A549 (cell line): ENCODE measurements at regions not wholly inside any gene's neighbourhood (a gene's known extent, or its start where the extent isn't known, plus 50 kb on each side); places are given as distances from the start of the nearest gene placed in this dataset.
"Not testable (repeated sequence)": the region's sequence is repeated elsewhere in the genome, so short reads cannot be mapped to it uniquely, and the experiment has no call there.

Experiments
- ATAC-seq, 2 experiments: fragments of 200-7000 bp in 1 of 2; fragments of >200 bp in 1 of 2; cut with Nextera tagmentation in 1 of 2; cut with Tn5 transposase in 1 of 2; 3 replicates each; pipeline versions ENCODE4 v1.8.0 to v1.9.1; 2018 to 2020; ENCODE audit warnings: mild to moderate bottlenecking in 1 of 2, moderate library complexity in 1 of 2
- CTCF ChIA-PET: fragments of 300-600 bp; sonication (Branson Sonifier 250); formaldehyde crosslinking; extraction: SDS; loops from one replicate; lab custom pipeline; 2021; ENCODE audit warnings: antibody characterized with exemption, inconsistent platforms; lab: Yijun Ruan, JAX
- POLR2A ChIA-PET: fragments of 350-600 bp; formaldehyde crosslinking; extraction: SDS; loops from one replicate; lab custom pipeline; 2021; ENCODE audit warnings: antibody characterized with exemption, inconsistent platforms; lab: Yijun Ruan, JAX
- DNase-seq, 2 experiments: peaks; one replicate each; pipeline versions ENCODE4 v3.0.0 to v3.0.0-alpha.2; 2011 to 2016; ENCODE audit warnings: low read depth in 1 of 2, low spot score in 1 of 2
- FAIRE-seq: peaks from 2 replicates; lab custom pipeline; 2011; peaks lifted over from hg19 to GRCh38; lab: Jason Lieb, UNC
- H3K27ac ChIP-seq, 2 experiments: fragments of >200 bp; sonication (Bioruptor Twin); formaldehyde crosslinking; 3 replicates each; pipeline ENCODE4 v1.5.1; 2016 to 2017
- H3K4me1 ChIP-seq: fragments of >200 bp; sonication (Bioruptor Twin); formaldehyde crosslinking; 3 replicates; pipeline ENCODE4 v1.6.1; 2016
- H3K4me2 ChIP-seq: fragments of >200 bp; sonication (Bioruptor Twin); formaldehyde crosslinking; 3 replicates; pipeline ENCODE4 v1.6.1; 2016
- H3K4me3 ChIP-seq: fragments of >200 bp; sonication (Bioruptor Twin); formaldehyde crosslinking; 3 replicates; pipeline ENCODE4 v1.5.1; 2016
- H3K9me3 ChIP-seq: fragments of >200 bp; sonication (Bioruptor Twin); formaldehyde crosslinking; 3 replicates; pipeline ENCODE4 v1.6.1; 2016
- BCL3 ChIP-seq: fragments of >200 bp; sonication (Bioruptor Twin); formaldehyde crosslinking; IDR thresholded peaks from 3 replicates; pipeline ENCODE4 v1.6.1; 2016
- CBX8 ChIP-seq: fragments of 200-600 bp; sonication (generic); IDR thresholded peaks from 2 replicates; pipeline ENCODE4 v1.6.1; 2016
- CTCF ChIP-seq: fragments of >200 bp; sonication (Bioruptor Twin); formaldehyde crosslinking; IDR thresholded peaks from 3 replicates; pipeline ENCODE4 v1.5.1; 2016
- EHMT2 ChIP-seq: fragments of 200-600 bp; sonication (generic); IDR thresholded peaks from 2 replicates; pipeline ENCODE4 v1.6.1; 2016; ENCODE audit warnings: antibody characterized with exemption, low read depth, mild to moderate bottlenecking, moderate library complexity
- EP300 ChIP-seq, 2 experiments: fragments of >200 bp; sonication (Bioruptor Twin); formaldehyde crosslinking; IDR thresholded peaks; 2 replicates in 1 of 2; 3 replicates in 1 of 2; pipeline ENCODE4 v1.6.1; 2016 to 2017
- ESRRA ChIP-seq: fragments of 150-350 bp; IDR thresholded peaks from 2 replicates; pipeline ENCODE4 v1.6.1; 2014; ENCODE audit warnings: mild to moderate bottlenecking, low read length, borderline replicate concordance
- FOSL2 ChIP-seq, 2 experiments: fragments of 450-650 bp in 1 of 2; fragments of >200 bp in 1 of 2; sonication (Bioruptor Twin) in 1 of 2; formaldehyde crosslinking; IDR thresholded peaks; 2 replicates each; pipeline versions ENCODE4 v1.5.0 to v1.6.1; 2016 to 2020; ENCODE audit warnings: mild to moderate bottlenecking in 1 of 2, moderate library complexity in 1 of 2
- FOXS1 ChIP-seq: fragments of 250-450 bp; sonication (Bioruptor Pico); IDR thresholded peaks from 2 replicates; pipeline ENCODE4 v1.5.0; 2020; ENCODE audit warnings: mild to moderate bottlenecking, moderate library complexity
- GATA3 ChIP-seq: IDR thresholded peaks from 2 replicates; pipeline ENCODE4 v1.6.1; 2012; ENCODE audit warnings: borderline replicate concordance
- HES2 ChIP-seq: fragments of >200 bp; sonication (Bioruptor Twin); formaldehyde crosslinking; IDR thresholded peaks from 2 replicates; pipeline ENCODE4 v1.6.1; 2016
- HOXA7 ChIP-seq: fragments of 250-450 bp; sonication (Bioruptor Pico); IDR thresholded peaks from 2 replicates; pipeline ENCODE4 v1.5.0; 2020; ENCODE audit warnings: mild to moderate bottlenecking, moderate library complexity
- JUN ChIP-seq, 2 experiments: fragments of >200 bp; sonication (Bioruptor Twin); formaldehyde crosslinking; IDR thresholded peaks; 2 replicates in 1 of 2; 3 replicates in 1 of 2; pipeline ENCODE4 v1.6.1; 2016 to 2017
- JUNB ChIP-seq: fragments of >200 bp; sonication (Bioruptor Twin); formaldehyde crosslinking; IDR thresholded peaks from 2 replicates; pipeline ENCODE4 v1.6.1; 2016
- MAZ ChIP-seq: fragments of 150-350 bp; IDR thresholded peaks from 2 replicates; pipeline ENCODE4 v1.6.1; 2014; ENCODE audit warnings: antibody characterized with exemption, low read depth, low read length, borderline replicate concordance
- MYC ChIP-seq: IDR thresholded peaks from 2 replicates; pipeline ENCODE4 v1.6.1; 2012; ENCODE audit warnings: mild to moderate bottlenecking, inconsistent platforms, low read length, improper control_type of control experiment, borderline replicate concordance
- NFE2L2 ChIP-seq: fragments of 150-350 bp; conservative IDR thresholded peaks from 2 replicates; pipeline ENCODE4 v1.6.1; 2014; ENCODE audit warnings: low read length
- RARB ChIP-seq: fragments of 250-450 bp; sonication (Bioruptor Pico); IDR thresholded peaks from 2 replicates; pipeline ENCODE4 v1.8.0; 2021; ENCODE audit warnings: mild to moderate bottlenecking, moderate library complexity
- RCOR1 ChIP-seq: fragments of 150-350 bp; IDR thresholded peaks from 2 replicates; pipeline ENCODE4 v1.6.1; 2014; ENCODE audit warnings: antibody characterized with exemption, low read length, low read depth
- RFX5 ChIP-seq: fragments of 450-650 bp; IDR thresholded peaks from 2 replicates; pipeline ENCODE4 v1.7.1; 2014; ENCODE audit warnings: antibody characterized with exemption, mild to moderate bottlenecking, moderate library complexity
- SREBF2 ChIP-seq: fragments of 450-650 bp; IDR thresholded peaks from 2 replicates; pipeline ENCODE4 v1.6.1; 2014; ENCODE audit warnings: mild to moderate bottlenecking, moderate library complexity
- TFCP2L1 ChIP-seq: fragments of 250-450 bp; sonication (Bioruptor Pico); IDR thresholded peaks from 2 replicates; pipeline ENCODE4 v1.5.0; 2021; ENCODE audit warnings: mild to moderate bottlenecking
- TP53 ChIP-seq: fragments of 250-450 bp; sonication (Bioruptor Pico); IDR thresholded peaks from 2 replicates; pipeline ENCODE4 v1.5.0; 2021; ENCODE audit warnings: mild to moderate bottlenecking, moderate library complexity
- USF2 ChIP-seq: fragments of 450-650 bp; IDR thresholded peaks from 2 replicates; pipeline ENCODE4 v1.6.1; 2014; ENCODE audit warnings: antibody characterized with exemption
- ZFP36 ChIP-seq: fragments of 450-650 bp; IDR thresholded peaks from 2 replicates; pipeline ENCODE4 v1.6.1; 2014; ENCODE audit warnings: borderline replicate concordance; ENCODE audit not compliant: partially characterized antibody
- ZNF302 ChIP-seq: fragments of 250-450 bp; sonication (Bioruptor Pico); IDR thresholded peaks from 2 replicates; pipeline ENCODE4 v1.9.0; 2021; ENCODE audit warnings: inconsistent platforms, mild to moderate bottlenecking, moderate library complexity
- WGBS: methylation state at CpG from one replicate; pipeline ENCODE4 v1.1.6; 2017; ENCODE audit errors: missing lambda C conversion rate; 5-methylcytosine and 5-hydroxymethylcytosine counted together

GRCh38 chr10:2777666-2778355 is 289.5 kb upstream of the PFKP start:
- DNase-seq (no peak), ATAC-seq (no peak), FAIRE-seq (no peak)
- no peak for TF ChIP-seq MYC
- TF ChIP-seq ZFP36: no peak
- TF ChIP-seq TFCP2L1 (CRISPR knock-in tag): no peak
- TF ChIP-seq ESRRA: no peak
- TF ChIP-seq GATA3: no peak
- TF ChIP-seq HES2: no peak
- no peak for TF ChIP-seq JUNB
- TF ChIP-seq USF2: no peak
- no peak for TF ChIP-seq ZNF302 (CRISPR knock-in tag)
- no peak for TF ChIP-seq CTCF
- no peak for TF ChIP-seq JUN (IDR thresholded peaks at IDR 0.05)
- TF ChIP-seq CBX8: no peak
- no peak for TF ChIP-seq NFE2L2
- no peak for TF ChIP-seq FOSL2 (IDR thresholded peaks at IDR 0.05)
- TF ChIP-seq FOSL2 (CRISPR knock-in tag; IDR thresholded peaks at IDR 0.05): no peak
- POLR2A ChIA-PET: no interaction called here
- 1% methylated on average over 5 of the region's 5 CpGs for WGBS
- no peaks in the 10 kb centered on the region for H3K4me1 ChIP-seq
- no peak overlapping the region for H3K4me2 ChIP-seq
- H3K27ac ChIP-seq: no peak overlapping the region
- CTCF ChIA-PET: no interaction called here
- H3K4me3 ChIP-seq: no peak overlapping the region
- no peaks in the 10 kb centered on the region for H3K9me3 ChIP-seq

GRCh38 chr10:2772816-2773631 is 294.3 kb upstream of the PFKP start:
- Histone ChIP-seq H3K4me1 (no peaks in the 10 kb centered on the region), H3K9me3 (no peaks in the 10 kb centered on the region), H3K4me3 (no peak overlapping the region), H3K4me2 (no peak overlapping the region), H3K27ac (no peak overlapping the region)
- CTCF ChIA-PET: no interaction called here
- no peak for ATAC-seq
- no peak for FAIRE-seq
- 26% methylated on average over 40 of the region's 41 CpGs for WGBS
- DNase-seq: no peak
- POLR2A ChIA-PET: no interaction called here
- no peak for TF ChIP-seq TFCP2L1 (CRISPR knock-in tag)
- TF ChIP-seq, all 56 proteins: peak for 0

- H3K4me2 ChIP-seq: no peak overlapping the region
- no peaks in the 10 kb centered on the region for H3K4me1 ChIP-seq
- CTCF ChIA-PET: no interaction called here
- H3K9me3 ChIP-seq: no peaks in the 10 kb centered on the region
- H3K27ac ChIP-seq: no peak overlapping the region
- TF ChIP-seq RCOR1 (no peak), FOXS1 (CRISPR knock-in tag) (no peak), RARB (no peak), EHMT2 (no peak), FOSL2 (IDR thresholded peaks at IDR 0.05) (no peak), FOSL2 (CRISPR knock-in tag; IDR thresholded peaks at IDR 0.05) (no peak), SREBF2 (no peak), HOXA7 (CRISPR knock-in tag) (no peak), TP53 (CRISPR knock-in tag) (no peak), RFX5 (no peak), EP300 (IDR thresholded peaks at IDR 0.05) (no peak), MAZ (no peak), NFE2L2 (no peak), BCL3 (no peak)
- ATAC-seq (no peak), DNase-seq (no peak), FAIRE-seq (no peak)
- POLR2A ChIA-PET: no interaction called here
- no peak overlapping the region for H3K4me3 ChIP-seq
- 8% methylated on average over 5 of the region's 5 CpGs for WGBS
These were observed 295.2 kb upstream of the PFKP start for GRCh38 chr10:2772135-2772534.

GRCh38 chr10:2767293-2767692 is 300.1 kb upstream of the PFKP start:
- POLR2A ChIA-PET, H3K4me2 ChIP-seq, H3K4me1 ChIP-seq, DNase-seq, CTCF ChIA-PET, H3K27ac ChIP-seq, H3K4me3 ChIP-seq, FAIRE-seq, H3K9me3 ChIP-seq, ATAC-seq: not testable (repeated sequence)
- under 1% methylated on average over 5 of the region's 5 CpGs for WGBS
